Testis (tissue), 2 donors: ENCODE measurements at regions not wholly inside any gene's neighbourhood (a gene's known extent, or its start where the extent isn't known, plus 50 kb on each side); places are given as distances from the start of the nearest gene placed in this dataset.
"Not testable (repeated sequence)": the region's sequence is repeated elsewhere in the genome, so short reads cannot be mapped to it uniquely, and the experiment has no call there.

Source experiments
- DNase-seq: peaks from one replicate; pipeline ENCODE4 v3.0.0-alpha.2; 2019
- H3K27ac ChIP-seq, 2 donors: fragments of 200-600 bp; sonication (generic); one replicate each; pipeline ENCODE4 v1.5.1; 2019
- H3K27me3 ChIP-seq: fragments of 200-600 bp; sonication (generic); one replicate; pipeline ENCODE4 v1.5.1; 2019
- H3K36me3 ChIP-seq: fragments of 200-600 bp; sonication (generic); one replicate; pipeline ENCODE4 v1.5.1; 2017; ENCODE audit warnings: low read depth; ENCODE audit errors: missing control alignments
- H3K4me1 ChIP-seq: fragments of 200-600 bp; sonication (generic); one replicate; pipeline ENCODE4 v1.5.1; 2019
- H3K4me3 ChIP-seq, 2 donors: fragments of 200-600 bp; sonication (generic); one replicate each; pipeline ENCODE4 v1.5.1; 2017 to 2019
- H3K9me3 ChIP-seq: fragments of 200-600 bp; sonication (generic); one replicate; pipeline ENCODE4 v1.5.1; 2017
- POLR2A ChIP-seq: fragments of 450-650 bp; IDR thresholded peaks from one replicate; pipeline ENCODE4 v1.6.1; 2017; ENCODE audit warnings: antibody characterized with exemption, mild to moderate bottlenecking, moderate library complexity
- WGBS, 2 donors: methylation state at CpG; one replicate each; pipeline ENCODE4 v1.1.5; 2018; 5-methylcytosine and 5-hydroxymethylcytosine counted together
- intact Hi-C: fragments of 100-400 bp; cut with DNase I; formaldehyde crosslinking; loops from one replicate; pipeline ENCODE4 v1.15.1; 2023; ENCODE audit warnings: low total_unique reads
- TF ChIP-seq, protein P1 (sequence below), 3 experiments: fragments of 450-650 bp in 2 of 3; fragments of 200-600 bp in 1 of 3; sonication (generic) in 1 of 3; IDR thresholded peaks; one replicate each; pipeline ENCODE4 v1.5.1; 2016 to 2019; ENCODE audit warnings: antibody characterized with exemption in 3 of 3, mild to moderate bottlenecking in 2 of 3, moderate library complexity in 1 of 3

DNA sequence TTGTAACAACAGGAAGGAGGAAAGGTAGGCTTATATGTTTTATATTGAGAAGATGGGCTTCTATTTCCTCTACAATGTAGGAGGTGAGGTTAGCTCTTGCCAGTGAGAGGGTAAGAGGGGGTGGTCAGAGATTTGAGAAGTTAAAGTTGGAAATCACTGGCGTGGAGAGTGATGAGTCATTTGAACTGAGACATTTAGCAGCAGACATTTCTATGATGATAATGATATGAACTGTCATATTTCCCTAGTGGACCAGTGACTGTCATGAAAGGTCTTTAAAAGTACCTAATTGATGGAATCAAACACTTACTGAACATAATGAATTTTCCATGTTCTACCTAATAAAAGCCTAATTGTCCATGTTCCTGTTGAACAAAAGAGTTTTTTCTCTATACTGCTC, 126.1 kb downstream of the FAM161A start:
- no peaks in the 10 kb centered on the region for H3K9me3 ChIP-seq

DNA sequence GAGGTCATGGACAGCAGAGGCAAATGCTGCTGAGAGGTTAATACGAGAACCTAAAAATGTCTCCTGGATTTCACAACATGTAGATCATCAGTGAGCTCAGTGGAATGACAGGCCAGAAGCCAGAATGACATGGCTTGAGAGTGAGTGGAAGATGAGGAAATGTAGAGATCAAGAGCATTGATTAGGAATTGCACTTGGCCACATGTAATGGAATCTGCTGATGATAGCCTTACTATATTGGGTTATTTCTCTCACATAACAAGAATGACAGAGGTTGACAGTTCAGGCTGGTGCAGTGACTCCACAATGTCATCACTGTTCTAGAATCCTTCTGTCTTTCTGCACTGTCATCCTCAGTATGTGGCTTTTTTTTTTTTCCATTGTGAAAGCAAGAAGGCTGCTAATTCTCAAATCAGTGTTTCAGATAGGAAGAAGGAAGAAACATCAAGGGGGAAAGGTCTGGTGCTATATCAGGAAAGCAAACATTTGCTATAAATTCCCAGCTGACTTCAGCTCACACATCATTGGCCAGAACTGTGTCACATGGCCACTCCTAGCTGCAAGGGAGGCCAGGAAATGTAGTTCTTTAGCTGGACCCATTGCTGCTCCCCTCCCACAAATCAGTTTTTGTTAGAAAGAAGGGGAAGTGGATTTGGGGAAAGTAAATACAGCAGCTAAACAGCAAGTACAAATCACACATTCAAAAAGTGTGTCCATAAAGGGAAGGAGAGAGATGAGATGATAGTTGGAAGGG, 127.2 kb downstream of the FAM161A start:
- H3K9me3 ChIP-seq = no peaks in the 10 kb centered on the region
- no peaks in the 10 kb centered on the region for H3K4me1 ChIP-seq
- H3K4me3 ChIP-seq = no peak overlapping the region
- 86 to 94% methylated on average over 1 of the region's 1 CpG for WGBS, 2 donors
- no peak overlapping the region for H3K27ac ChIP-seq
- H3K36me3 ChIP-seq = no peaks in the 10 kb centered on the region
- intact Hi-C loops = no loop called here
- no peak for TF ChIP-seq POLR2A
- TF ChIP-seq, protein P1, sequence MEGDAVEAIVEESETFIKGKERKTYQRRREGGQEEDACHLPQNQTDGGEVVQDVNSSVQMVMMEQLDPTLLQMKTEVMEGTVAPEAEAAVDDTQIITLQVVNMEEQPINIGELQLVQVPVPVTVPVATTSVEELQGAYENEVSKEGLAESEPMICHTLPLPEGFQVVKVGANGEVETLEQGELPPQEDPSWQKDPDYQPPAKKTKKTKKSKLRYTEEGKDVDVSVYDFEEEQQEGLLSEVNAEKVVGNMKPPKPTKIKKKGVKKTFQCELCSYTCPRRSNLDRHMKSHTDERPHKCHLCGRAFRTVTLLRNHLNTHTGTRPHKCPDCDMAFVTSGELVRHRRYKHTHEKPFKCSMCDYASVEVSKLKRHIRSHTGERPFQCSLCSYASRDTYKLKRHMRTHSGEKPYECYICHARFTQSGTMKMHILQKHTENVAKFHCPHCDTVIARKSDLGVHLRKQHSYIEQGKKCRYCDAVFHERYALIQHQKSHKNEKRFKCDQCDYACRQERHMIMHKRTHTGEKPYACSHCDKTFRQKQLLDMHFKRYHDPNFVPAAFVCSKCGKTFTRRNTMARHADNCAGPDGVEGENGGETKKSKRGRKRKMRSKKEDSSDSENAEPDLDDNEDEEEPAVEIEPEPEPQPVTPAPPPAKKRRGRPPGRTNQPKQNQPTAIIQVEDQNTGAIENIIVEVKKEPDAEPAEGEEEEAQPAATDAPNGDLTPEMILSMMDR (IDR thresholded peaks at IDR 0.05) = no peak
- no peaks in the 10 kb centered on the region for H3K27me3 ChIP-seq
- DNase-seq = no peak

More for the DNA sequence above, 126.1 kb downstream of the FAM161A start:
- Histone ChIP-seq H3K36me3 (no peaks in the 10 kb centered on the region), H3K4me1 (no peaks in the 10 kb centered on the region), H3K27ac (no peak overlapping the region), H3K27me3 (no peaks in the 10 kb centered on the region), H3K4me3 (no peak overlapping the region)
- no peak for DNase-seq
- TF ChIP-seq, protein P1 (IDR thresholded peaks at IDR 0.05) = no peak
- TF ChIP-seq POLR2A = no peak
- 67 to 78% methylated on average over 1 of the region's 1 CpG for WGBS, 2 donors
- intact Hi-C loops = no loop called here

GRCh38 chr2:61723364-61723763, 130.5 kb downstream of the FAM161A start:
- H3K9me3 ChIP-seq, H3K36me3 ChIP-seq, H3K27ac ChIP-seq, H3K4me1 ChIP-seq, H3K4me3 ChIP-seq, DNase-seq, intact Hi-C loops, H3K27me3 ChIP-seq: not testable (repeated sequence)
- WGBS, 2 donors = 91 to 92% methylated on average over 13 of the region's 13 CpGs

GRCh38 chr2:61722800-61723199, 131.1 kb downstream of the FAM161A start:
- H3K9me3 ChIP-seq = no peaks in the 10 kb centered on the region
- H3K4me3 ChIP-seq = no peak overlapping the region
- no peaks in the 10 kb centered on the region for H3K36me3 ChIP-seq
- H3K27me3 ChIP-seq = no peaks in the 10 kb centered on the region
- intact Hi-C loops = no loop called here
- WGBS, 2 donors = 86 to 87% methylated on average over 8 of the region's 8 CpGs
- DNase-seq = no peak
- TF ChIP-seq POLR2A = no peak
- TF ChIP-seq, protein P1 (IDR thresholded peaks at IDR 0.05) = no peak
- no peak overlapping the region for H3K27ac ChIP-seq
- no peaks in the 10 kb centered on the region for H3K4me1 ChIP-seq

DNA sequence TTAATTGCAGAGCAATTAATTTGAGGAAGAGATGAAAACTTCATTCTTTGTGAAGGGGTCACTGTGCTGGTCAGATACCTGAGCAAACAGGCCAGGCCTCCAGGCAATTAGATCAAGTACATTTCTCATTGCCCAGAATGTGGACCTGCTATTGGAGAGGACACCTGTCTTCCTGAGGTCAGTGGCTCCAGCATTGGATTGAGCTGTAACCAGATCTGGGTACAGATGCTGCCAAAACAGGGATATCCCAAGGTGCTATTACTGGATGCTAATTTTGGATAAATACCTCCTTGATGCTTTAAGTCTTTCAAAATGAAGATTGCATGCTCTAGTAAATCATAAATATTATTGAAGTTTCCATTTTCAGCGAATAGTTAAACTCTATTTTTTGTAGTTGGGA, 131.5 kb downstream of the FAM161A start:
- DNase-seq = no peak
- no peaks in the 10 kb centered on the region for H3K27me3 ChIP-seq
- TF ChIP-seq, protein P1 (IDR thresholded peaks at IDR 0.05) = no peak
- TF ChIP-seq POLR2A = no peak
- WGBS, 2 donors = 78 to 84% methylated on average over 1 of the region's 1 CpG
- H3K36me3 ChIP-seq = no peaks in the 10 kb centered on the region
- no peak overlapping the region for H3K27ac ChIP-seq
- intact Hi-C loops = no loop called here
- no peaks in the 10 kb centered on the region for H3K9me3 ChIP-seq
- no peak overlapping the region for H3K4me3 ChIP-seq
- no peaks in the 10 kb centered on the region for H3K4me1 ChIP-seq
